Loucy (cell line): ENCODE measurements at regions not wholly inside any gene's neighbourhood (a gene's known extent, or its start where the extent isn't known, plus 50 kb on each side); places are given as distances from the start of the nearest gene placed in this dataset.

Experiments used
- H2AFZ ChIP-seq: fragments of 200-600 bp; sonication (generic); 2 replicates; pipeline ENCODE4 v1.6.0; 2016; ENCODE audit warnings: antibody characterized with exemption, mild to moderate bottlenecking, low read length, moderate library complexity
- H3F3A ChIP-seq: fragments of 200-600 bp; 2 replicates; pipeline ENCODE4 v1.6.0; 2016; ENCODE audit warnings: antibody characterized with exemption, low read depth, mild to moderate bottlenecking
- H3K27me3 ChIP-seq: fragments of 200-600 bp; sonication (generic); 2 replicates; pipeline ENCODE4 v1.6.1; 2014; ENCODE audit warnings: low read length, mild to moderate bottlenecking; ENCODE audit not compliant: insufficient read depth, poor library complexity, severe bottlenecking
- H3K36me3 ChIP-seq: fragments of 200-600 bp; sonication (generic); 2 replicates; pipeline ENCODE4 v1.6.1; 2016; ENCODE audit warnings: low read length; ENCODE audit not compliant: insufficient read depth
- H3K4me1 ChIP-seq: fragments of 200-600 bp; sonication (generic); 2 replicates; pipeline ENCODE4 v1.5.1; 2014; ENCODE audit warnings: low read length, mild to moderate bottlenecking; ENCODE audit not compliant: insufficient read depth, poor library complexity, severe bottlenecking
- H3K4me2 ChIP-seq: fragments of 200-600 bp; sonication (generic); 2 replicates; pipeline ENCODE4 v1.6.0; 2014; ENCODE audit warnings: antibody characterized with exemption, low read length, low read depth, mild to moderate bottlenecking; ENCODE audit not compliant: poor library complexity, severe bottlenecking
- H3K4me3 ChIP-seq: fragments of 200-600 bp; sonication (generic); 2 replicates; pipeline ENCODE4 v1.5.1; 2014; ENCODE audit warnings: low read length, mild to moderate bottlenecking, mixed read lengths; ENCODE audit not compliant: poor library complexity, severe bottlenecking
- H3K79me2 ChIP-seq: fragments of 200-600 bp; sonication (generic); 2 replicates; pipeline ENCODE4 v1.6.1; 2014; ENCODE audit warnings: low read length; ENCODE audit not compliant: insufficient read depth
- H3K9ac ChIP-seq: fragments of 200-600 bp; sonication (generic); 2 replicates; pipeline ENCODE4 v1.6.0; 2014; ENCODE audit warnings: mild to moderate bottlenecking, low read depth, low read length, moderate library complexity; ENCODE audit not compliant: poor library complexity, severe bottlenecking
- H3K9me2 ChIP-seq: fragments of 200-600 bp; sonication (generic); replicated peaks from 2 replicates; pipeline ENCODE4 v1.6.1; 2016; ENCODE audit warnings: low read depth, low read length, mixed read lengths
- H3K9me3 ChIP-seq: fragments of 200-600 bp; sonication (generic); 2 replicates; pipeline ENCODE4 v1.6.1; 2014; ENCODE audit warnings: mild to moderate bottlenecking, antibody characterized with exemption, low read length, low read depth; ENCODE audit not compliant: insufficient read depth
- H4K20me1 ChIP-seq: fragments of 200-600 bp; sonication (generic); 2 replicates; pipeline ENCODE4 v1.6.0; 2014; ENCODE audit warnings: antibody characterized with exemption, low read length, mild to moderate bottlenecking; ENCODE audit not compliant: insufficient read depth, poor library complexity, severe bottlenecking
- CTCF ChIP-seq: fragments of 200-600 bp; sonication (generic); conservative IDR thresholded peaks from 2 replicates; pipeline ENCODE4 v1.5.1; 2014; ENCODE audit warnings: mild to moderate bottlenecking, antibody characterized with exemption, low read length
- EZH2phosphoT487 ChIP-seq: fragments of 200-600 bp; IDR thresholded peaks from 2 replicates; pipeline ENCODE4 v1.6.1; 2018; ENCODE audit warnings: antibody characterized with exemption, mild to moderate bottlenecking, moderate library complexity, borderline replicate concordance

GRCh38 chr3:102571720-102572384 is 137.0 kb downstream of the ZPLD1 start:
- no peak for TF ChIP-seq EZH2phosphoT487
- TF ChIP-seq CTCF: no peak
- Histone ChIP-seq H3K4me1 (no peaks in the 10 kb centered on the region), H3K4me3 (no peak overlapping the region), H3K36me3 (no peaks in the 10 kb centered on the region), H3K9me3 (no peaks in the 10 kb centered on the region), H2AFZ (no peak overlapping the region), H3K79me2 (no peaks in the 10 kb centered on the region), H3K9ac (no peak overlapping the region), H3K27me3 (no peaks in the 10 kb centered on the region), H4K20me1 (no peaks in the 10 kb centered on the region), H3K4me2 (no peak overlapping the region), H3K9me2 (no peaks in the 10 kb centered on the region), H3F3A (no peaks in the 10 kb centered on the region)

- Histone ChIP-seq H3K9me2 (no peaks in the 10 kb centered on the region), H3F3A (no peaks in the 10 kb centered on the region), H3K36me3 (no peaks in the 10 kb centered on the region), H3K9me3 (no peaks in the 10 kb centered on the region), H3K79me2 (no peaks in the 10 kb centered on the region), H3K9ac (no peak overlapping the region), H2AFZ (no peak overlapping the region), H3K27me3 (no peaks in the 10 kb centered on the region), H3K4me3 (no peak overlapping the region), H3K4me2 (no peak overlapping the region), H4K20me1 (no peaks in the 10 kb centered on the region), H3K4me1 (no peaks in the 10 kb centered on the region)
- TF ChIP-seq EZH2phosphoT487 (no peak), CTCF (no peak)
These were observed 138.7 kb downstream of the ZPLD1 start for GRCh38 chr3:102573483-102574028.

GRCh38 chr3:102574355-102574754 is 139.5 kb downstream of the ZPLD1 start:
- Histone ChIP-seq H3K9me2 (no peaks in the 10 kb centered on the region), H4K20me1 (no peaks in the 10 kb centered on the region), H2AFZ (no peak overlapping the region), H3K4me3 (no peak overlapping the region), H3F3A (no peaks in the 10 kb centered on the region), H3K27me3 (no peaks in the 10 kb centered on the region), H3K4me2 (no peak overlapping the region), H3K36me3 (no peaks in the 10 kb centered on the region), H3K79me2 (no peaks in the 10 kb centered on the region), H3K9me3 (no peaks in the 10 kb centered on the region), H3K9ac (no peak overlapping the region), H3K4me1 (no peaks in the 10 kb centered on the region)
- TF ChIP-seq CTCF (no peak), EZH2phosphoT487 (no peak)
